ENCODE measurements at regions not wholly inside any gene's neighbourhood (a gene's known extent, or its start where the extent isn't known, plus 50 kb on each side); places are given as distances from the start of the nearest gene placed in this dataset.

DNA sequence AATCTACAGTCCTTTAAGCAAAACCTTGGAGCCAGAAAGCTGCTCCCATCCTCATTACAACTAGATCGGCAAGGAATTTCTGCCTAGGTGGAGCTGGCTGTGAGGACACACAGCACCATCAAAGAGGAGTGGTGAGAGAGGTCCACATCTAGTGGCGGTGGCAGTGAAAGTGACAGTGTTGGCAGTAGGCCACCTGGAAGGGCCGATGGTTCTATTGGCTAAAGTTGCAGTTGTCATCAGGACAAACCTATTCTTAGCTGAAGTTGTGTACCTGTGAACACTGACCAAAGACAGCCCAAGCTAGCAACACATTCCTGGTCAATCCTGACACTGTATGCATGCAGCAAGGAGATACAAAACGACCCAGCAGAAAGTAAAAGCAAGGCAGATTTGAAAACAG, 218.1 kb upstream of the CHAC2 start:
- H3K9me3 ChIP-seq (ENCODE audit: control insufficient read depth in 2 of 2, insufficient read depth in 1 of 2, low read length in 1 of 2): peaks cover 0 to 12% of the 10 kb centered on the region in 2 donors
- H3K4me1 ChIP-seq (ENCODE audit: control insufficient read depth in 2 of 2, insufficient read depth in 2 of 2, low read length in 2 of 2): no peaks in the 10 kb centered on the region
- H3K27me3 ChIP-seq (ENCODE audit: control insufficient read depth in 2 of 2, insufficient read depth in 1 of 2, low read length in 1 of 2): no peaks in the 10 kb centered on the region
- 93% methylated on average over 4 of the region's 4 CpGs for WGBS
- H3K36me3 ChIP-seq (ENCODE audit: control insufficient read depth in 2 of 2, insufficient read depth in 2 of 2, low read length in 1 of 2): no peaks in the 10 kb centered on the region
- DNase-seq (ENCODE audit: low read depth in 6 of 9, low spot score in 9 of 9): no peak
- no peak overlapping the region for H3K4me3 ChIP-seq (ENCODE audit: low read length in 2 of 2)
- no peak overlapping the region for H3K27ac ChIP-seq (ENCODE audit: low read depth in 1 of 2, low read length in 1 of 2)

DNA sequence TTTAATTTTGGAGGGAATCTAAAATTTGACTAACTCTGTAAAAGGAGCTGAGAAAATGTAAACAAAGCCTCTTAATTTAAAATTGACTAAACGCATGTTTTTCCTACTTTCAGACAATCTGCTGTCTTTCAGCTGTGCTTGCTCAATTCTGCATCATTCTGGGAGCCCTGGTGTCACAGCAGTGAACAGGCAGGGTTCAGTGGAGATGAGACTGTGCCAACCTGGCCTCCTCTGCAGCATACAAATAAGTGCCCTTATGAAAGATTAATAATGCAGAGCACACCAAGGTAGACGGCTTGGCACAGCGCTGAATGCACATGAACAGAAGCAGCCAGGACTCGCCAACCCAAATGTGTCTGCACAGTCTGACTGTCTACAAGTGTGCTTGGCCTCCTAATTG, 222.0 kb upstream of the CHAC2 start:
- 91% methylated on average over 4 of the region's 4 CpGs for WGBS
- H3K27me3 ChIP-seq (ENCODE audit: control insufficient read depth in 2 of 2, insufficient read depth in 1 of 2, low read length in 1 of 2): no peaks in the 10 kb centered on the region
- H3K9me3 ChIP-seq (ENCODE audit: control insufficient read depth in 2 of 2, insufficient read depth in 1 of 2, low read length in 1 of 2): no peaks in the 10 kb centered on the region
- H3K36me3 ChIP-seq (ENCODE audit: control insufficient read depth in 2 of 2, insufficient read depth in 2 of 2, low read length in 1 of 2): no peaks in the 10 kb centered on the region
- DNase-seq (ENCODE audit: low read depth in 6 of 9, low spot score in 9 of 9): no peak
- no peak overlapping the region for H3K4me3 ChIP-seq (ENCODE audit: low read length in 2 of 2)
- no peak overlapping the region for H3K27ac ChIP-seq (ENCODE audit: low read depth in 1 of 2, low read length in 1 of 2)
- H3K4me1 ChIP-seq (ENCODE audit: control insufficient read depth in 2 of 2, insufficient read depth in 2 of 2, low read length in 2 of 2): no peaks in the 10 kb centered on the region

DNA sequence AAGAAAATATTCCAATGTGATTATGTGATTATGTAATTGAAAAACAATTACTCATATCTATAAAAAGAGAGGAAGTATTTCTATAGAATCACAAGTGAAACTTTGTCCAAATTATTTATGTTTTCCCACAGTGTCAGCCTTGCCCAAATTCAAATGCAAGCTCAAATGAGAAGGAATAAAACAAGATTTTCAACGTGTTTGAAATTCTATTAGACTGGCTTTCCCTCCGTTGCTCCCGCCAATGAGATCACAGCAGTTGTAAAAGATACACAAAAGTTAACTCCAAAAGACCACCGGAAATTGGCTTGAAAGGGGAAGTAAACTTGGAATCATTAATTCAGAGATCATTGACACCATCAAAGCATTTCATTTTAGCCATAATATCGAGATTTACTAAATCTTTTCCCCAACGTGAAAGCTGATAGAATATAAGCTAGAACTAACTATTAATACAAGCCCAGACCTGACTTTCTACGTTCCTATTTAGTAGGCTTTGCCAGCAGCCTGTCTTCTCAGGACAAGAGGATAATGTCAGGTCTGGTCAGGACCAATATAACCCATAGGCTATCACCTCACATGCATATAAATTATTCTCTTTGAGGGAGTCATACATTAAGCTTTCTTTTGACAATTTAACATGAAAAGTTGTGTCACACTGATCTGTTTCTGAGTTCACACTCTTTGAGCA, 222.6 kb upstream of the CHAC2 start:
- H3K36me3 ChIP-seq (ENCODE audit: control insufficient read depth in 2 of 2, insufficient read depth in 2 of 2, low read length in 1 of 2): no peaks in the 10 kb centered on the region
- no peaks in the 10 kb centered on the region for H3K4me1 ChIP-seq (ENCODE audit: control insufficient read depth in 2 of 2, insufficient read depth in 2 of 2, low read length in 2 of 2)
- no peak for DNase-seq (ENCODE audit: low read depth in 6 of 9, low spot score in 9 of 9)
- H3K27me3 ChIP-seq (ENCODE audit: control insufficient read depth in 2 of 2, insufficient read depth in 1 of 2, low read length in 1 of 2): no peaks in the 10 kb centered on the region
- H3K9me3 ChIP-seq (ENCODE audit: control insufficient read depth in 2 of 2, insufficient read depth in 1 of 2, low read length in 1 of 2): no peaks in the 10 kb centered on the region
- no peak overlapping the region for H3K27ac ChIP-seq (ENCODE audit: low read depth in 1 of 2, low read length in 1 of 2)
- H3K4me3 ChIP-seq (ENCODE audit: low read length in 2 of 2): no peak overlapping the region
- WGBS: 75% methylated on average over 7 of the region's 7 CpGs

DNA sequence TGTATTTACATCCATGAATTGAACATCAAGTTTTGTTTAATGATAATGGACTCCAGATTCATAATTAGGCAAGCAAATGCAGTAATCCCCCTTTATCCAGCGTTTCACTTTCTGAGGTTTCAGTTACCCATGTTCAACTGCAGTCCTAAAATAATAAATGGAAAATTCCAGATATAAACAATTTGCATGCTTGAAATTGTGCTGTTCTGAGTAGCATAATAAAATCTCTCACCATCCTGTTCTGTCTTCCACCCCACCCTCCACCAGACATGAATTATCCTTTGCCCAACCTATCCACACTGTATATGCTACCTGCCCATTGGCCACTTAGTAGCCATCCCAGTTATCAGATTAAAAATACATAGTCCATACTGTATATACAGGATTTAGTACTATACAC, 224.5 kb upstream of the CHAC2 start:
- H3K36me3 ChIP-seq (ENCODE audit: control insufficient read depth in 2 of 2, insufficient read depth in 2 of 2, low read length in 1 of 2): no peaks in the 10 kb centered on the region
- H3K4me1 ChIP-seq (ENCODE audit: control insufficient read depth in 2 of 2, insufficient read depth in 2 of 2, low read length in 2 of 2): no peaks in the 10 kb centered on the region
- 88% methylated on average over 1 of the region's 1 CpG for WGBS
- H3K27me3 ChIP-seq (ENCODE audit: control insufficient read depth in 2 of 2, insufficient read depth in 1 of 2, low read length in 1 of 2): no peaks in the 10 kb centered on the region
- DNase-seq (ENCODE audit: low read depth in 6 of 9, low spot score in 9 of 9): no peak
- H3K9me3 ChIP-seq (ENCODE audit: control insufficient read depth in 2 of 2, insufficient read depth in 1 of 2, low read length in 1 of 2): no peaks in the 10 kb centered on the region
- no peak overlapping the region for H3K27ac ChIP-seq (ENCODE audit: low read depth in 1 of 2, low read length in 1 of 2)
- no peak overlapping the region for H3K4me3 ChIP-seq (ENCODE audit: low read length in 2 of 2)

DNA sequence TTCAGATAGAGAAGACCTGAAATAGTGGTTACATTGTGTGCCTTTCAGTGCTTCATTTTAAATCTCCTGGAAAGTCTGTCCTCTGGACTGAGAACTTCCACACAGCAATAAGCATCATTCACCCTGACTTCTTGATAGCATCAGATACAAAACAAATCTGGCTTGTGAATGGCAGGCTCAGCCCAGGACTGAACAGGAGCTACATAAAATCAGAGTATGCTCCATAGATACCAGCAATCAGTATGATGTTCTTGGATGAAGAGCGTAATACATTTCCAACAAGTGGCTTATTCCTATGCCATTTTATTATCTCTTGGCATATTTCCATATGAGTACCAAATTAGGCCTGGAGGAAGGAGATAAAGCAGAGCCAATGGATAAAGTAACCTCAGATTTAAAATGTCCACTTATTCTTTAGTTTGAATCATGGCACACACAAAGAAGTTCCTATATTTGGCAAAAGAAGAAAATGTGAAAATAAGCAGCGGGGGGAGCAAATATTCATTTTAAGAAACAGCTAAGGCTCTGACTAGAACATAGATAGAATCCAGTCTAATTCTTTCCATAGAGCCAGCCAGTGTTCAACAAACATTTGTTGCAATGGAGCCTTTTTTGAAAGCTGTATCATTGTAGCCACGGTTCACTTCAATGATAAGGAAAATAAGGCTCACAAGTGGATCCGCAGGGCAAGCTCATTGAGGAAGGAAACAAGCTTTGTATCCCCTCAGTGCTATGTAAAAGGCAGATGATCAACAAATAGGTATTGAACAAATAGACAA, 230.8 kb upstream of the CHAC2 start:
- 95% methylated on average over 4 of the region's 4 CpGs for WGBS
- no peak overlapping the region for H3K27ac ChIP-seq (ENCODE audit: low read depth in 1 of 2, low read length in 1 of 2)
- no peaks in the 10 kb centered on the region for H3K9me3 ChIP-seq (ENCODE audit: control insufficient read depth in 2 of 2, insufficient read depth in 1 of 2, low read length in 1 of 2)
- no peak for DNase-seq (ENCODE audit: low read depth in 6 of 9, low spot score in 9 of 9)
- H3K36me3 ChIP-seq (ENCODE audit: control insufficient read depth in 2 of 2, insufficient read depth in 2 of 2, low read length in 1 of 2): no peaks in the 10 kb centered on the region
- no peaks in the 10 kb centered on the region for H3K4me1 ChIP-seq (ENCODE audit: control insufficient read depth in 2 of 2, insufficient read depth in 2 of 2, low read length in 2 of 2)
- no peak overlapping the region for H3K4me3 ChIP-seq (ENCODE audit: low read length in 2 of 2)
- H3K27me3 ChIP-seq (ENCODE audit: control insufficient read depth in 2 of 2, insufficient read depth in 1 of 2, low read length in 1 of 2): no peaks in the 10 kb centered on the region

DNA sequence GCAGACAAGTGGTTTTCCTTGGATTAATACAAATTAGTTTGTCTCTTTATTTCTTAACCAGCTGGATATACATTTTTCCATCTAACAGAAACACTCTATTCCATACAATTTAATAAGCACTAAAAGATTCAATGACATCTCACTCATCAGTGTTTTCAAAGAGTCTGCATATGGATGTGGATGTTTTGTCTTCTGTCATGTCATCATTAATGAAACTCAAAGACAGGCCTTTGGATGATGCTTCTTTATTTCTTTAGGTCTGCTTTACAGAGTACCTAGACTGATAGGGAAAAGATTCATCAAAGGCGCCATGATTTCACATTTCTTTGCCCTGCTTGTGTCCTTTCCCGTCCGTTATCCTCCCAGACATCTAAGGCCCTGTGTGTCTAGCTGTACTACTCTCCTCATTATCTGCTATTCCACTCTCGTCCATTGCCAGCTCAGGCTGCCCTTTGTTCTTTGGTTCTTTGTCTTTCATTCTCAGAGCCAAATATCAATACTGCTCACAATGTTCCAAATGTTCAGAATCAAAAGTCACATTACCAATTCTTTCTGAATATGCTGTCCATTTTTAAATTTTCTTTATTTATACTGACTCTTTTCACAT, 232.3 kb upstream of the CHAC2 start:
- H3K27ac ChIP-seq (ENCODE audit: low read depth in 1 of 2, low read length in 1 of 2): no peak overlapping the region
- H3K4me3 ChIP-seq (ENCODE audit: low read length in 2 of 2): no peak overlapping the region
- no peaks in the 10 kb centered on the region for H3K9me3 ChIP-seq (ENCODE audit: control insufficient read depth in 2 of 2, insufficient read depth in 1 of 2, low read length in 1 of 2)
- no peaks in the 10 kb centered on the region for H3K27me3 ChIP-seq (ENCODE audit: control insufficient read depth in 2 of 2, insufficient read depth in 1 of 2, low read length in 1 of 2)
- DNase-seq (ENCODE audit: low read depth in 6 of 9, low spot score in 9 of 9): no peak
- H3K36me3 ChIP-seq (ENCODE audit: control insufficient read depth in 2 of 2, insufficient read depth in 2 of 2, low read length in 1 of 2): no peaks in the 10 kb centered on the region
- H3K4me1 ChIP-seq (ENCODE audit: control insufficient read depth in 2 of 2, insufficient read depth in 2 of 2, low read length in 2 of 2): no peaks in the 10 kb centered on the region
- 91% methylated on average over 4 of the region's 4 CpGs for WGBS

DNA sequence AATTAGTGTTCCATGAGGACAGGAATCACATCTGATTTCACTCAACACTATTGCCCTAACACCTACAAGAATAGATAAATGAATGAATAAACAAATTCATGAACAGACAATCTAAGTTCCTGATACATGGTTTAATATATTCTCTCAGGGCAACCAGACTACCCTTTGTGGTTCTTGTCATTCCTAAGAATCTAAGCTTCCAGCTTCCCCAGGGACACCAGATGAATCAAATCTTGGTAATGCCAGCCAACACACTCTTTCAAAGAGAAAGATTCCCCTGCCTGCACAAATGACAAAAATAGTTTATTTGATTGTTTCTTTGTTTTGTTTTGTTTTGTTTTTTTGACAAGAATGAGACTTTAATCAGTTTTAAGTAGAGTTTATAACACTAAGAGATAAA, 237.5 kb upstream of the CHAC2 start:
- Histone ChIP-seq H3K4me1 (ENCODE audit: control insufficient read depth in 2 of 2, insufficient read depth in 2 of 2, low read length in 2 of 2) (no peaks in the 10 kb centered on the region), H3K4me3 (ENCODE audit: low read length in 2 of 2) (no peak overlapping the region)
- DNase-seq (ENCODE audit: low read depth in 6 of 9, low spot score in 9 of 9): no peak

DNA sequence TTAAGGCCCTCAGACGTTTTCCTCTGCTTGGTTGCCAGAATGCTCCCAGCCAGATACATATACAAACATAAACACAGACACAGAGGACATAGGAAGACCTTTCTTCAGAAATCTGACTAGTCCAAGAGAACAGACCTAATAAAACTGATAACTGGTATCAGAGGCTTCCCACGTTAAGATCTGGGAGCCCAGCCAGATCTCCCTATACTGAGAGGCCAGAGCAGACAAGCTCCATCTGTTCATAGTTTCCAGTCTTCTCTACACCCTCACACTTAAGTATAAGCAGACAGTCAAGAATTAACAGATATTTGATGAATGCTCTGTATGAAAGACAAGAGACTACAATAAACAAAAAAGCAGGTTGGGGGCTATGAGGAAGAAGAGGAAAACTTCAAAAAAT, 240.5 kb upstream of the CHAC2 start:
- no peaks in the 10 kb centered on the region for H3K4me1 ChIP-seq (ENCODE audit: control insufficient read depth in 2 of 2, insufficient read depth in 2 of 2, low read length in 2 of 2)
- H3K27me3 ChIP-seq (ENCODE audit: control insufficient read depth in 2 of 2, insufficient read depth in 1 of 2, low read length in 1 of 2): no peaks in the 10 kb centered on the region
- WGBS: 87% methylated on average over 2 of the region's 2 CpGs

More for the DNA sequence above, 237.5 kb upstream of the CHAC2 start:
- H3K9me3 ChIP-seq (ENCODE audit: control insufficient read depth in 2 of 2, insufficient read depth in 1 of 2, low read length in 1 of 2): peaks cover 0 to 4% of the 10 kb centered on the region in 2 donors
- no peaks in the 10 kb centered on the region for H3K27me3 ChIP-seq (ENCODE audit: control insufficient read depth in 2 of 2, insufficient read depth in 1 of 2, low read length in 1 of 2)
- no peaks in the 10 kb centered on the region for H3K36me3 ChIP-seq (ENCODE audit: control insufficient read depth in 2 of 2, insufficient read depth in 2 of 2, low read length in 1 of 2)
- H3K27ac ChIP-seq (ENCODE audit: low read depth in 1 of 2, low read length in 1 of 2): no peak overlapping the region

More for the DNA sequence above, 240.5 kb upstream of the CHAC2 start:
- Histone ChIP-seq H3K4me3 (ENCODE audit: low read length in 2 of 2) (no peak overlapping the region), H3K36me3 (ENCODE audit: control insufficient read depth in 2 of 2, insufficient read depth in 2 of 2, low read length in 1 of 2) (no peaks in the 10 kb centered on the region), H3K9me3 (ENCODE audit: control insufficient read depth in 2 of 2, insufficient read depth in 1 of 2, low read length in 1 of 2) (peaks cover 0 to 4% of the 10 kb centered on the region in 2 donors), H3K27ac (ENCODE audit: low read depth in 1 of 2, low read length in 1 of 2) (no peak overlapping the region)
- no peak for DNase-seq (ENCODE audit: low read depth in 6 of 9, low spot score in 9 of 9)
